Right atrium auricular region (tissue), 2 donors: ENCODE measurements at regions not wholly inside any gene's neighbourhood (a gene's known extent, or its start where the extent isn't known, plus 50 kb on each side); places are given as distances from the start of the nearest gene placed in this dataset.
A peak's percentile ranks its signal among the peaks of the same experiment; 100 is the strongest.

Source experiments
- DNase-seq: peaks from one replicate; pipeline ENCODE4 v3.0.0-alpha.2; 2019; ENCODE audit warnings: low spot score
- H3K27ac ChIP-seq, 2 donors: fragments of 200-600 bp; sonication (generic); 1 replicate in 1 of 2; 2 replicates in 1 of 2; pipeline ENCODE4 v1.5.1; 2016 to 2019
- H3K27me3 ChIP-seq, 2 donors: fragments of 200-600 bp; sonication (generic); one replicate each; pipeline versions ENCODE4 v1.5.1 to v1.6.0; 2017 to 2019
- H3K36me3 ChIP-seq: fragments of 200-600 bp; sonication (generic); one replicate; pipeline ENCODE4 v1.5.1; 2016
- H3K4me1 ChIP-seq, 2 donors: fragments of 200-600 bp; sonication (generic); one replicate each; pipeline versions ENCODE4 v1.5.1 to v1.6.0; 2017 to 2019
- H3K4me3 ChIP-seq, 2 donors: fragments of 200-600 bp; sonication (generic); 1 replicate in 1 of 2; 2 replicates in 1 of 2; pipeline ENCODE4 v1.5.1; 2017 to 2019; ENCODE audit warnings: mild to moderate bottlenecking in 1 of 2, moderate library complexity in 1 of 2
- H3K9me3 ChIP-seq, 2 donors: fragments of 200-600 bp; sonication (generic); one replicate each; pipeline ENCODE4 v1.5.1; 2019
- CTCF ChIP-seq, 2 donors: fragments of 200-600 bp; sonication (generic); IDR thresholded peaks; one replicate each; pipeline ENCODE4 v1.5.1; 2019; ENCODE audit warnings: antibody characterized with exemption in 2 of 2

- no peak for TF ChIP-seq CTCF (IDR thresholded peaks at IDR 0.05)
- Histone ChIP-seq H3K27me3 (no peaks in the 10 kb centered on the region), H3K9me3 (no peaks in the 10 kb centered on the region), H3K4me3 (no peak overlapping the region), H3K27ac (no peak overlapping the region), H3K36me3 (no peaks in the 10 kb centered on the region), H3K4me1 (peaks cover 0 to 66% of the 10 kb centered on the region in 2 donors)
- no peak for DNase-seq
Observed at GRCh38 chr21:38986406-38986805, 180.7 kb downstream of the ETS2 start.

GRCh38 chr21:38985568-38986378 lies 180.0 kb downstream of the ETS2 start:
- peak overlapping the region; percentile 47 to 51 for H3K27ac ChIP-seq
- TF ChIP-seq CTCF (IDR thresholded peaks at IDR 0.05) = no peak
- peak; percentile 79 for DNase-seq
- no peaks in the 10 kb centered on the region for H3K36me3 ChIP-seq
- no peaks in the 10 kb centered on the region for H3K9me3 ChIP-seq
- H3K4me1 ChIP-seq = peaks cover 0 to 60% of the 10 kb centered on the region in 2 donors
- no peaks in the 10 kb centered on the region for H3K27me3 ChIP-seq
- H3K4me3 ChIP-seq = no peak overlapping the region

- Histone ChIP-seq H3K36me3 (no peaks in the 10 kb centered on the region), H3K27ac (peak overlapping the region; percentile 47 to 51), H3K4me1 (peaks cover 0 to 53% of the 10 kb centered on the region in 2 donors), H3K9me3 (no peaks in the 10 kb centered on the region), H3K4me3 (no peak overlapping the region), H3K27me3 (no peaks in the 10 kb centered on the region)
- no peak for DNase-seq
- no peak for TF ChIP-seq CTCF (IDR thresholded peaks at IDR 0.05)
Observed at GRCh38 chr21:38984982-38985567, 179.3 kb downstream of the ETS2 start.

GRCh38 chr21:38984568-38984967 lies 178.8 kb downstream of the ETS2 start:
- Histone ChIP-seq H3K27me3 (no peaks in the 10 kb centered on the region), H3K4me3 (no peak overlapping the region), H3K9me3 (no peaks in the 10 kb centered on the region), H3K27ac (peak overlapping the region; percentile 47 to 51), H3K36me3 (no peaks in the 10 kb centered on the region), H3K4me1 (peaks cover 0 to 48% of the 10 kb centered on the region in 2 donors)
- TF ChIP-seq CTCF (IDR thresholded peaks at IDR 0.05) = no peak
- DNase-seq = no peak

- no peaks in the 10 kb centered on the region for H3K36me3 ChIP-seq
- no peak for TF ChIP-seq CTCF (IDR thresholded peaks at IDR 0.05)
- peaks cover 0 to 39% of the 10 kb centered on the region in 2 donors for H3K4me1 ChIP-seq
- no peaks in the 10 kb centered on the region for H3K9me3 ChIP-seq
- H3K27me3 ChIP-seq = no peaks in the 10 kb centered on the region
- H3K27ac ChIP-seq = no peak overlapping the region
- DNase-seq = no peak
- H3K4me3 ChIP-seq = no peak overlapping the region
Observed at GRCh38 chr21:38983560-38983959, 177.8 kb downstream of the ETS2 start.
